ENCODE measurements at regions not wholly inside any gene's neighbourhood (a gene's known extent, or its start where the extent isn't known, plus 50 kb on each side); places are given as distances from the start of the nearest gene placed in this dataset.

- no peak overlapping the region for H3K4me3 ChIP-seq (ENCODE audit: low read depth, low read length)
- no peak for TF ChIP-seq CTCF (IDR thresholded peaks at IDR 0.05; ENCODE audit: low read depth, low read length)
These were observed 183.7 kb downstream of the SPATA18 start for GRCh38 chr4:52234561-52235440.

GRCh38 chr4:52235552-52236201 is 184.6 kb downstream of the SPATA18 start:
- H3K4me3 ChIP-seq (ENCODE audit: low read depth, low read length), result no peak overlapping the region
- no peak for TF ChIP-seq CTCF (IDR thresholded peaks at IDR 0.05; ENCODE audit: low read depth, low read length)

GRCh38 chr4:52241916-52242315 is 190.8 kb downstream of the SPATA18 start:
- H3K4me3 ChIP-seq (ENCODE audit: low read depth, low read length), result no peak overlapping the region
- TF ChIP-seq CTCF (IDR thresholded peaks at IDR 0.05; ENCODE audit: low read depth, low read length), result no peak

GRCh38 chr4:52243367-52243766 is 192.3 kb downstream of the SPATA18 start:
- TF ChIP-seq CTCF (IDR thresholded peaks at IDR 0.05; ENCODE audit: low read depth, low read length), result no peak
- no peak overlapping the region for H3K4me3 ChIP-seq (ENCODE audit: low read depth, low read length)

GRCh38 chr4:52244103-52244775 is 193.1 kb downstream of the SPATA18 start:
- no peak for TF ChIP-seq CTCF (IDR thresholded peaks at IDR 0.05; ENCODE audit: low read depth, low read length)
- H3K4me3 ChIP-seq (ENCODE audit: low read depth, low read length), result no peak overlapping the region

GRCh38 chr4:52244848-52245247 is 193.7 kb downstream of the SPATA18 start:
- no peak overlapping the region for H3K4me3 ChIP-seq (ENCODE audit: low read depth, low read length)
- TF ChIP-seq CTCF (IDR thresholded peaks at IDR 0.05; ENCODE audit: low read depth, low read length), result no peak

All from WI38 (cell line).